ENCODE measurements at regions not wholly inside any gene's neighbourhood (a gene's known extent, or its start where the extent isn't known, plus 50 kb on each side); places are given as distances from the start of the nearest gene placed in this dataset.

DNA sequence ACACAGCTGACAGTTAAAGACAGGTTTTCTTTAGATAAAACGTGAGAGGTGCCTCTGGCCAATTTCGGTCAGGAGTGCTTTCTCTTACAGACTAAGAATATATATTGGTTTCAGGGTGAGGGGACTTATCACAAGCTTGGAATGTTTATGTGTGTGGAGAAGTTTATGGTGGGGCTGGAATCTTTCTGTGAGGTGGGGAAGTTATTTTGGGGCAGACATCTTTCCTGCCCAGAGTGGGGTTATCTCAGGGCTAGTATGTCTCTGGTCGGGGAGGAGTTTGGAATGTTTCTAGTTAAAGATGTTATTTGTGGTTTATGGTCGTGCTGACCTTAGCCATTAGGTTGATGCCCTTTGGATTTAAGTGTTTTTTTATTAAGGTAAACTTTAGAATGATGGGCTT, 115.2 kb downstream of the SLC5A7 start:
- TF ChIP-seq, protein P1, sequence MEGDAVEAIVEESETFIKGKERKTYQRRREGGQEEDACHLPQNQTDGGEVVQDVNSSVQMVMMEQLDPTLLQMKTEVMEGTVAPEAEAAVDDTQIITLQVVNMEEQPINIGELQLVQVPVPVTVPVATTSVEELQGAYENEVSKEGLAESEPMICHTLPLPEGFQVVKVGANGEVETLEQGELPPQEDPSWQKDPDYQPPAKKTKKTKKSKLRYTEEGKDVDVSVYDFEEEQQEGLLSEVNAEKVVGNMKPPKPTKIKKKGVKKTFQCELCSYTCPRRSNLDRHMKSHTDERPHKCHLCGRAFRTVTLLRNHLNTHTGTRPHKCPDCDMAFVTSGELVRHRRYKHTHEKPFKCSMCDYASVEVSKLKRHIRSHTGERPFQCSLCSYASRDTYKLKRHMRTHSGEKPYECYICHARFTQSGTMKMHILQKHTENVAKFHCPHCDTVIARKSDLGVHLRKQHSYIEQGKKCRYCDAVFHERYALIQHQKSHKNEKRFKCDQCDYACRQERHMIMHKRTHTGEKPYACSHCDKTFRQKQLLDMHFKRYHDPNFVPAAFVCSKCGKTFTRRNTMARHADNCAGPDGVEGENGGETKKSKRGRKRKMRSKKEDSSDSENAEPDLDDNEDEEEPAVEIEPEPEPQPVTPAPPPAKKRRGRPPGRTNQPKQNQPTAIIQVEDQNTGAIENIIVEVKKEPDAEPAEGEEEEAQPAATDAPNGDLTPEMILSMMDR (IDR thresholded peaks at IDR 0.05), result no peak
- no peak for TF ChIP-seq EZH2phosphoT487 (IDR thresholded peaks at IDR 0.05)

All from neural progenitor cell (in vitro differentiated cells).